T-cell (primary cell): ENCODE measurements at regions not wholly inside any gene's neighbourhood (a gene's known extent, or its start where the extent isn't known, plus 50 kb on each side); places are given as distances from the start of the nearest gene placed in this dataset.

ENCODE experiments used
- ATAC-seq, 4 experiments: fragments of 200-7000 bp in 3 of 4; fragments of 150-1000 bp in 1 of 4; cut with Tn5 transposase; replicated peaks in 1 of 4; 1 replicate in 3 of 4; 2 replicates in 1 of 4; pipeline ENCODE4 v1.10.0; 2021; ENCODE audit warnings: moderate library complexity in 3 of 4, mild to moderate bottlenecking in 2 of 4, moderate number of reproducible peaks in 1 of 4
- CTCF ChIA-PET, 2 donors: fragments of 300-600 bp; sonication (Branson Sonifier 250); formaldehyde crosslinking; loops; one replicate each; lab custom pipeline; 2022; ENCODE audit warnings: antibody characterized with exemption in 2 of 2; lab: Charles Lee
- POLR2A ChIA-PET, 2 donors: fragments of 300-600 bp; sonication (Branson Sonifier 250); formaldehyde crosslinking; loops; one replicate each; lab custom pipeline; 2022; ENCODE audit warnings: antibody characterized with exemption in 2 of 2; lab: Charles Lee
- DNase-seq, 35 experiments: peaks; one replicate each; pipeline versions ENCODE4 v3.0.0 to v3.0.0-alpha.2; 2013 to 2023
- H3K27ac ChIP-seq: one replicate; pipeline ENCODE4 v1.5.1; 2013; ENCODE audit warnings: low read length
- H3K27me3 ChIP-seq, 2 experiments: replicated peaks in 1 of 2; 1 replicate in 1 of 2; 2 replicates in 1 of 2; pipeline versions ENCODE4 v1.6.1 to v1.7.0; 2013; ENCODE audit warnings: low read length in 1 of 2, mixed read lengths in 1 of 2; ENCODE audit not compliant: control insufficient read depth in 2 of 2, insufficient read depth in 2 of 2; ENCODE audit errors: extremely low read depth in 1 of 2
- H3K36me3 ChIP-seq, 2 donors: 1 replicate in 1 of 2; 2 replicates in 1 of 2; pipeline versions ENCODE4 v1.6.1 to v1.7.0; 2013; ENCODE audit warnings: low read length in 1 of 2; ENCODE audit not compliant: control insufficient read depth in 2 of 2, insufficient read depth in 1 of 2; ENCODE audit errors: extremely low read depth in 1 of 2
- H3K4me1 ChIP-seq, 2 experiments: 1 replicate in 1 of 2; 2 replicates in 1 of 2; pipeline versions ENCODE4 v1.6.1 to v1.7.0; 2013; ENCODE audit warnings: low read length in 2 of 2, mixed read lengths in 1 of 2; ENCODE audit not compliant: insufficient read depth in 2 of 2, control insufficient read depth in 1 of 2; ENCODE audit errors: extremely low read depth in 1 of 2
- H3K4me3 ChIP-seq, 2 donors: 1 replicate in 1 of 2; 2 replicates in 1 of 2; pipeline versions ENCODE4 v1.5.1 to v1.7.0; 2013; ENCODE audit warnings: mild to moderate bottlenecking in 2 of 2, low read length in 1 of 2, moderate library complexity in 1 of 2; ENCODE audit not compliant: control insufficient read depth in 1 of 2; ENCODE audit errors: extremely low read depth in 1 of 2
- H3K9me3 ChIP-seq: 2 replicates; pipeline ENCODE4 v1.7.0; 2013
- H3K27ac Mint-ChIP-seq, 2 donors: one replicate each; pipeline ENCODE4 v1.8.0; 2020 to 2021; ENCODE audit warnings: mild to moderate bottlenecking in 2 of 2, mixed read lengths in 2 of 2
- H3K27me3 Mint-ChIP-seq, 2 donors: one replicate each; pipeline ENCODE4 v1.8.0; 2021 to 2022; ENCODE audit warnings: mixed read lengths in 2 of 2
- H3K36me3 Mint-ChIP-seq: one replicate; pipeline ENCODE4 v1.8.0; 2021; ENCODE audit warnings: mixed read lengths
- H3K4me1 Mint-ChIP-seq, 3 donors: one replicate each; pipeline ENCODE4 v1.8.0; 2020 to 2022; ENCODE audit warnings: mixed read lengths in 3 of 3, mild to moderate bottlenecking in 1 of 3
- H3K4me3 Mint-ChIP-seq, 3 donors: one replicate each; pipeline ENCODE4 v1.8.0; 2020 to 2022; ENCODE audit warnings: mild to moderate bottlenecking in 3 of 3, mixed read lengths in 3 of 3, moderate library complexity in 3 of 3
- H3K9me3 Mint-ChIP-seq, 3 donors: one replicate each; pipeline ENCODE4 v1.8.0; 2020 to 2022; ENCODE audit warnings: mixed read lengths in 3 of 3
- WGBS: methylation state at CpG from one replicate; pipeline ENCODE4 v1.1.5; 2013; ENCODE audit warnings: missing lambda C conversion rate; ENCODE audit not compliant: insufficient coverage; 5-methylcytosine and 5-hydroxymethylcytosine counted together

DNA sequence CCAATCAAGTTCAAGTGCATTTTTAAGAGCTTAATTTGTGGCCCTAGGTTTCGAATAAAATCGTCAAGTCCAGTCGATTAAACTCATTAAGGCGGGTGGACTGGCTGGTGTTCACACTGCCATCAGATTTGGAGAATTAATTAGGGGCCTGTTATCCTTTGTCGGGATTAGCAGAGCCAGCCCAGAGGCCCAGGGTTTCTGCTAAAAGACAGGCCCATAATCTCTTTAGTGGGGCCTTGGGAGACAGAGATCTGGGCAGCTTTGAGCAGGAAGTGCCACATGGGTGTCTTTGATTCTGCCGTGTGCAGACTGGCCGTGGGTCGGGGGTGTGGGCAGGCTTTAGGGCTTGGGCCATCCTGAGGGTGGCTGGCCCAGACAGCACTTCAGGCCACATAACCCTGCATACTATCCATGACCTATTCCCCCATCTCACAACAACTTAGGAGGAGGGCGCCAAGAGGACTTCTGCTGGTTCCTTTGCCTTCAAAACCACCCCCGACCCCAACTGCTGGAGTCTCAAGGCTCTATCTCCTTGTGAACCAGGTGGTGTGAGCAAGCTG lies 94.7 kb downstream of the PLXNA1 start:
- 78% methylated on average over 8 of the region's 10 CpGs for WGBS
- no peak for DNase-seq

GRCh38 chr3:127078626-127079025 lies 95.7 kb downstream of the PLXNA1 start:
- H3K27me3 Mint-ChIP-seq, result no peaks in the 10 kb centered on the region
- DNase-seq (no peak), ATAC-seq (no peak)
- no peak overlapping the region for H3K27ac Mint-ChIP-seq
- H3K4me1 Mint-ChIP-seq, result no peaks in the 10 kb centered on the region
- no peak overlapping the region for H3K4me3 Mint-ChIP-seq
- no peaks in the 10 kb centered on the region for H3K36me3 ChIP-seq
- ChIA-PET CTCF (no interaction called here), POLR2A (interaction anchor here in 1 of 2 donors (0.7 kb wide), 1 partner anchor 977 kb away, joined by 4 read pairs; no protein-coding TSS in a partner anchor)
- no peaks in the 10 kb centered on the region for H3K9me3 ChIP-seq
- 84% methylated on average over 6 of the region's 9 CpGs for WGBS
- no peaks in the 10 kb centered on the region for H3K27me3 ChIP-seq
- H3K4me3 ChIP-seq, result no peak overlapping the region
- no peak overlapping the region for H3K27ac ChIP-seq
- no peaks in the 10 kb centered on the region for H3K4me1 ChIP-seq
- no peaks in the 10 kb centered on the region for H3K9me3 Mint-ChIP-seq
- no peaks in the 10 kb centered on the region for H3K36me3 Mint-ChIP-seq

More for the DNA sequence above, 94.7 kb downstream of the PLXNA1 start:
- Histone ChIP-seq H3K27me3 (peaks cover 0 to 4% of the 10 kb centered on the region in 2 experiments), H3K4me3 (no peak overlapping the region), H3K4me1 (no peaks in the 10 kb centered on the region), H3K27ac (no peak overlapping the region), H3K36me3 (no peaks in the 10 kb centered on the region), H3K9me3 (no peaks in the 10 kb centered on the region)
- no peak overlapping the region for H3K4me3 Mint-ChIP-seq
- H3K36me3 Mint-ChIP-seq, result no peaks in the 10 kb centered on the region
- no peaks in the 10 kb centered on the region for H3K4me1 Mint-ChIP-seq
- no peak for ATAC-seq
- peaks cover 0 to 3% of the 10 kb centered on the region in 2 donors for H3K27me3 Mint-ChIP-seq
- H3K9me3 Mint-ChIP-seq, result no peaks in the 10 kb centered on the region
- H3K27ac Mint-ChIP-seq, result no peak overlapping the region
- ChIA-PET CTCF (no interaction called here), POLR2A (no interaction called here)

- H3K36me3 Mint-ChIP-seq, result no peaks in the 10 kb centered on the region
- Histone ChIP-seq H3K27me3 (no peaks in the 10 kb centered on the region), H3K4me1 (no peaks in the 10 kb centered on the region), H3K36me3 (no peaks in the 10 kb centered on the region), H3K27ac (no peak overlapping the region), H3K4me3 (no peak overlapping the region), H3K9me3 (no peaks in the 10 kb centered on the region)
- no peak overlapping the region for H3K27ac Mint-ChIP-seq
- DNase-seq (no peak), ATAC-seq (no peak)
- CTCF ChIA-PET, result no interaction called here
- no peaks in the 10 kb centered on the region for H3K9me3 Mint-ChIP-seq
- H3K4me3 Mint-ChIP-seq, result no peak overlapping the region
- POLR2A ChIA-PET, result no interaction called here
- no peaks in the 10 kb centered on the region for H3K27me3 Mint-ChIP-seq
- no peaks in the 10 kb centered on the region for H3K4me1 Mint-ChIP-seq
- WGBS, result 89% methylated on average over 5 of the region's 5 CpGs
Observed at GRCh38 chr3:127079211-127079610, 96.3 kb downstream of the PLXNA1 start.

- no peaks in the 10 kb centered on the region for H3K9me3 ChIP-seq
- POLR2A ChIA-PET, result no interaction called here
- no peaks in the 10 kb centered on the region for H3K36me3 Mint-ChIP-seq
- no peak overlapping the region for H3K4me3 ChIP-seq
- no peaks in the 10 kb centered on the region for H3K4me1 ChIP-seq
- no peaks in the 10 kb centered on the region for H3K4me1 Mint-ChIP-seq
- H3K36me3 ChIP-seq, result no peaks in the 10 kb centered on the region
- H3K27ac ChIP-seq, result no peak overlapping the region
- CTCF ChIA-PET, result no interaction called here
- H3K4me3 Mint-ChIP-seq, result no peak overlapping the region
- WGBS, result 72% methylated on average over 12 of the region's 12 CpGs
- H3K27ac Mint-ChIP-seq, result no peak overlapping the region
- no peaks in the 10 kb centered on the region for H3K9me3 Mint-ChIP-seq
- no peaks in the 10 kb centered on the region for H3K27me3 ChIP-seq
- no peak for DNase-seq
- H3K27me3 Mint-ChIP-seq, result no peaks in the 10 kb centered on the region
- ATAC-seq, result no peak
Observed at GRCh38 chr3:127081001-127081720, 98.2 kb downstream of the PLXNA1 start.

GRCh38 chr3:127082066-127082465 lies 99.2 kb downstream of the PLXNA1 start:
- no peak overlapping the region for H3K27ac Mint-ChIP-seq
- WGBS, result 91% methylated on average over 7 of the region's 7 CpGs
- no peaks in the 10 kb centered on the region for H3K4me1 Mint-ChIP-seq
- no peak for ATAC-seq
- DNase-seq, result no peak
- ChIA-PET CTCF (no interaction called here), POLR2A (no interaction called here)
- Histone ChIP-seq H3K9me3 (no peaks in the 10 kb centered on the region), H3K27ac (no peak overlapping the region), H3K4me1 (no peaks in the 10 kb centered on the region), H3K4me3 (no peak overlapping the region), H3K36me3 (no peaks in the 10 kb centered on the region), H3K27me3 (no peaks in the 10 kb centered on the region)
- H3K4me3 Mint-ChIP-seq, result no peak overlapping the region
- H3K9me3 Mint-ChIP-seq, result no peaks in the 10 kb centered on the region
- no peaks in the 10 kb centered on the region for H3K36me3 Mint-ChIP-seq
- H3K27me3 Mint-ChIP-seq, result peaks cover 3% of the 10 kb centered on the region in 2 donors

GRCh38 chr3:127083778-127084397 lies 101.0 kb downstream of the PLXNA1 start:
- Histone ChIP-seq H3K27me3 (peaks cover 0 to 5% of the 10 kb centered on the region in 2 experiments), H3K4me1 (no peaks in the 10 kb centered on the region), H3K36me3 (no peaks in the 10 kb centered on the region), H3K9me3 (no peaks in the 10 kb centered on the region), H3K4me3 (no peak overlapping the region), H3K27ac (no peak overlapping the region)
- Mint-ChIP-seq H3K27ac (no peak overlapping the region), H3K9me3 (no peaks in the 10 kb centered on the region), H3K4me3 (no peak overlapping the region), H3K36me3 (no peaks in the 10 kb centered on the region), H3K4me1 (no peaks in the 10 kb centered on the region), H3K27me3 (peaks cover 3% of the 10 kb centered on the region in 2 donors)
- DNase-seq, result no peak
- 77% methylated on average over 12 of the region's 12 CpGs for WGBS
- ChIA-PET POLR2A (no interaction called here), CTCF (no interaction called here)
- ATAC-seq, result no peak
